MM.1S (cell line): ENCODE measurements at regions not wholly inside any gene's neighbourhood (a gene's known extent, or its start where the extent isn't known, plus 50 kb on each side); places are given as distances from the start of the nearest gene placed in this dataset.
"Not testable (repeated sequence)": the region's sequence is repeated elsewhere in the genome, so short reads cannot be mapped to it uniquely, and the experiment has no call there.

Experiments
- DNase-seq: peaks from one replicate; pipeline ENCODE4 v3.0.0-alpha.2; 2015
- H2AFZ ChIP-seq: fragments of 300-600 bp; sonication (generic); 2 replicates; pipeline ENCODE4 v1.6.0; 2016; ENCODE audit warnings: antibody characterized with exemption, low read length
- H3F3A ChIP-seq: fragments of 300-600 bp; sonication (generic); 2 replicates; pipeline ENCODE4 v1.6.1; 2016; ENCODE audit warnings: mild to moderate bottlenecking, antibody characterized with exemption, low read length, moderate library complexity, mixed read lengths; ENCODE audit not compliant: insufficient read depth
- H3K27ac ChIP-seq: fragments of 300-600 bp; sonication (generic); 2 replicates; pipeline ENCODE4 v1.5.1; 2016; ENCODE audit warnings: mild to moderate bottlenecking, low read length
- H3K27me3 ChIP-seq: fragments of 300-600 bp; sonication (generic); replicated peaks from 2 replicates; pipeline ENCODE4 v1.6.0; 2016; ENCODE audit warnings: low read length; ENCODE audit not compliant: insufficient read depth
- H3K36me3 ChIP-seq: fragments of 300-600 bp; sonication (generic); replicated peaks from 2 replicates; pipeline ENCODE4 v1.6.1; 2016; ENCODE audit warnings: mild to moderate bottlenecking, low read length, mixed read lengths; ENCODE audit not compliant: insufficient read depth
- H3K4me1 ChIP-seq: fragments of 300-600 bp; sonication (generic); 2 replicates; pipeline ENCODE4 v1.6.1; 2016; ENCODE audit warnings: low read length, mixed read lengths
- H3K4me2 ChIP-seq: fragments of 300-600 bp; sonication (generic); 2 replicates; pipeline ENCODE4 v1.6.0; 2016; ENCODE audit warnings: low read depth, low read length
- H3K4me3 ChIP-seq: fragments of 300-600 bp; sonication (generic); 2 replicates; pipeline ENCODE4 v1.5.1; 2016; ENCODE audit warnings: low read length, mixed read lengths
- H3K79me2 ChIP-seq: fragments of 300-600 bp; sonication (generic); 2 replicates; pipeline ENCODE4 v1.6.1; 2016; ENCODE audit warnings: mixed run types, low read length, mixed read lengths
- H3K9ac ChIP-seq: fragments of 300-600 bp; sonication (generic); 2 replicates; pipeline ENCODE4 v1.6.1; 2016; ENCODE audit warnings: low read length, mixed read lengths
- H3K9me2 ChIP-seq: fragments of 300-600 bp; sonication (generic); replicated peaks from 2 replicates; pipeline ENCODE4 v1.6.1; 2016; ENCODE audit warnings: mild to moderate bottlenecking, low read length, mixed read lengths; ENCODE audit not compliant: insufficient read depth
- H3K9me3 ChIP-seq: fragments of 300-600 bp; sonication (generic); replicated peaks from 2 replicates; pipeline ENCODE4 v1.6.1; 2016; ENCODE audit warnings: mild to moderate bottlenecking, low read length, mixed read lengths; ENCODE audit not compliant: insufficient read depth
- H4K20me1 ChIP-seq: fragments of 300-600 bp; sonication (generic); 2 replicates; pipeline ENCODE4 v1.6.1; 2016; ENCODE audit warnings: mild to moderate bottlenecking, low read length, moderate library complexity, mixed read lengths; ENCODE audit not compliant: insufficient read depth
- EZH2 ChIP-seq: fragments of 300-600 bp; sonication (generic); optimal IDR thresholded peaks from 2 replicates; pipeline ENCODE3; 2017; ENCODE audit warnings: low read depth, mild to moderate bottlenecking, antibody characterized with exemption, low read length, mixed read lengths
- EZH2phosphoT487 ChIP-seq: fragments of 300-600 bp; sonication (generic); IDR thresholded peaks from 2 replicates; pipeline ENCODE4 v1.6.1; 2018; ENCODE audit warnings: antibody characterized with exemption, low read length
- TF ChIP-seq, protein P1 (sequence below): fragments of 300-600 bp; sonication (generic); IDR thresholded peaks from 2 replicates; pipeline ENCODE4 v1.5.1; 2016; ENCODE audit warnings: antibody characterized with exemption, low read length, mixed read lengths

DNA sequence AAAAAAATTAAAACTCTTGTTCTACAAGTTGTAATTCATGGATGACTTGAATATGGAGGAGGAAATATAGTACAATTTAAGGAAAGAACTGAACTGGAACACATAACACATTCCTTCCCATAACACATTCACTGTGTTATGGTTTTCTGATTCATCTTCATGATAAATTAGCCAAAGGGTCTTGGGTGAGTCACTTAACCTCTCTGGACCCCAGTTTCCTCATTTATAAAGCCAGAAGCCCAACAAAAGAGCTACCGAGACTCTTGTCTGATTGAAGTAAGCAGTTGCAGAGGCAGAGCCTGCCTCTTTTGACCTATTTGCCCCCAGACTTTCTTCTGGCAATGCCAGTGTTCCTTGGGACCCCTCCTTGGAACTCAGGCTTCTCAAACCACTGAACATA, 161.9 kb upstream of the KCTD3 start:
- no peaks in the 10 kb centered on the region for H3K36me3 ChIP-seq
- TF ChIP-seq, protein P1, sequence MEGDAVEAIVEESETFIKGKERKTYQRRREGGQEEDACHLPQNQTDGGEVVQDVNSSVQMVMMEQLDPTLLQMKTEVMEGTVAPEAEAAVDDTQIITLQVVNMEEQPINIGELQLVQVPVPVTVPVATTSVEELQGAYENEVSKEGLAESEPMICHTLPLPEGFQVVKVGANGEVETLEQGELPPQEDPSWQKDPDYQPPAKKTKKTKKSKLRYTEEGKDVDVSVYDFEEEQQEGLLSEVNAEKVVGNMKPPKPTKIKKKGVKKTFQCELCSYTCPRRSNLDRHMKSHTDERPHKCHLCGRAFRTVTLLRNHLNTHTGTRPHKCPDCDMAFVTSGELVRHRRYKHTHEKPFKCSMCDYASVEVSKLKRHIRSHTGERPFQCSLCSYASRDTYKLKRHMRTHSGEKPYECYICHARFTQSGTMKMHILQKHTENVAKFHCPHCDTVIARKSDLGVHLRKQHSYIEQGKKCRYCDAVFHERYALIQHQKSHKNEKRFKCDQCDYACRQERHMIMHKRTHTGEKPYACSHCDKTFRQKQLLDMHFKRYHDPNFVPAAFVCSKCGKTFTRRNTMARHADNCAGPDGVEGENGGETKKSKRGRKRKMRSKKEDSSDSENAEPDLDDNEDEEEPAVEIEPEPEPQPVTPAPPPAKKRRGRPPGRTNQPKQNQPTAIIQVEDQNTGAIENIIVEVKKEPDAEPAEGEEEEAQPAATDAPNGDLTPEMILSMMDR = no peak
- TF ChIP-seq EZH2 = no peak
- no peak for TF ChIP-seq EZH2phosphoT487
- DNase-seq = no peak
- no peaks in the 10 kb centered on the region for H4K20me1 ChIP-seq
- no peaks in the 10 kb centered on the region for H3F3A ChIP-seq
- H3K4me2 ChIP-seq = no peak overlapping the region
- H3K4me1 ChIP-seq = no peaks in the 10 kb centered on the region
- no peaks in the 10 kb centered on the region for H3K27me3 ChIP-seq
- no peaks in the 10 kb centered on the region for H3K79me2 ChIP-seq
- H3K9me2 ChIP-seq = no peaks in the 10 kb centered on the region
- H3K4me3 ChIP-seq = no peak overlapping the region
- no peak overlapping the region for H3K27ac ChIP-seq
- no peak overlapping the region for H3K9ac ChIP-seq
- H3K9me3 ChIP-seq = no peaks in the 10 kb centered on the region
- H2AFZ ChIP-seq = no peak overlapping the region

DNA sequence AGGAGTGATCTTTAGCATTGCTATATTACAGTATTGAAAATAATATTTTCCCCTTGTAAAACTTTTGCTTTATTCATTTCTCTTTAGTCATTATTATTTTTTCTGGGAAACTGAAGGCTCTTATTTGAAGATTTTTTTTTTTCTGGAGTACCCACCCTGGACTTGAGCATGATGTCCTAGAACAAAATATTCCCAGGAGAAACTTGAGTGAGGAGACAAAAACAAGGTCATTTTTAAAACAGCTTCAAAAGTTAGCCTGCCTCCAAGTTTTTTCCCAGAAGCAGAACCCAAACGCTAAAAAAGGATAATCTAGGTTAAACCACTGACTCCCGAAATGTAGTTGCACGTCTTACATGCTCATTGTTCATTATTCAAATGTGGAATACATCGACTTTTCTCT, 160.2 kb upstream of the KCTD3 start:
- Histone ChIP-seq H3K9me2 (no peaks in the 10 kb centered on the region), H3F3A (no peaks in the 10 kb centered on the region), H3K4me1 (no peaks in the 10 kb centered on the region), H4K20me1 (no peaks in the 10 kb centered on the region), H2AFZ (no peak overlapping the region), H3K9ac (no peak overlapping the region), H3K4me2 (no peak overlapping the region), H3K27ac (no peak overlapping the region), H3K9me3 (no peaks in the 10 kb centered on the region), H3K36me3 (no peaks in the 10 kb centered on the region), H3K27me3 (no peaks in the 10 kb centered on the region), H3K4me3 (no peak overlapping the region), H3K79me2 (no peaks in the 10 kb centered on the region)
- TF ChIP-seq EZH2 (no peak), EZH2phosphoT487 (no peak)
- TF ChIP-seq, protein P1 = no peak
- no peak for DNase-seq

DNA sequence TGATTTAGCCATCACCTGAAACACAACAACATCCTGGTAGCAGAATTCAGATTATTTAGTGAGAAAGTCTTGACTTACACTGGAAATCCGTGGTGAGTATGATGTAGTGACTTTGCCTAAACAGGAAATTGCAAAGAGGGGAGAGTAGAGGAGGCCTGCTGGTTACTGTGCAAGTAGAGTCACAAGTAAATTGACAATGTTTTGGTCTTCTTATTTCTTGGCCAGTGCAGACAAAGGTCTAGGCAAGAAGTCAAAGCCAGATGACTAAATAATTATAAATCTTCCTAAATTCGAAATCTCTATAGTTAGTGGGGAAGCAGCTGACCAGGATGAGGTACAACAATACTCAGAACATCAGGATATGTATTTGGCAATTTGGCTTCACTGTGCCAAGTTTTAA, 159.5 kb upstream of the KCTD3 start:
- Histone ChIP-seq H3K27ac (no peak overlapping the region), H3K4me3 (no peak overlapping the region), H4K20me1 (no peaks in the 10 kb centered on the region), H3K4me1 (no peaks in the 10 kb centered on the region), H3K9ac (no peak overlapping the region), H3F3A (no peaks in the 10 kb centered on the region), H3K4me2 (no peak overlapping the region), H2AFZ (no peak overlapping the region), H3K36me3 (no peaks in the 10 kb centered on the region), H3K9me2 (no peaks in the 10 kb centered on the region), H3K27me3 (no peaks in the 10 kb centered on the region), H3K79me2 (no peaks in the 10 kb centered on the region), H3K9me3 (no peaks in the 10 kb centered on the region)
- DNase-seq = no peak
- TF ChIP-seq EZH2 (no peak), EZH2phosphoT487 (no peak)
- TF ChIP-seq, protein P1 = no peak

DNA sequence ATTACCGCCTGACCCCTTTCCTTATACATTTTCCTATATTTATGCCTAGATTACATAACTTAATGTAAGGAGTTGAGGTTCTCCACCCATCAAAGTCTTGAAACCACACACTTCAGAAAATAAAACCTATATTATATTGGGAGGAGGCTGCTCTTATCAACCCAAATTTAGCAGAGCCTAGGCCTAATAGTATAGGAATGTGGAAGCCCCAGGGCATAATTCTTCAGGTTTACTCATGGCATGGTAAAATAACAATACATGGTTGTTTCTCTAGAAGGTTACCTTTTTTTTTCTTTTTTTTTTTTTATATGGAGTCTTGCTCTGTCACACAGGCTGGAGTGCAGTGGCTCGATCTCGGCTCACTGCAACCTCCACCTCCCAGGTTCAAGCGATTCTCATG, 157.6 kb upstream of the KCTD3 start:
- not testable (repeated sequence) for H3K79me2 ChIP-seq, H2AFZ ChIP-seq, H3K9me2 ChIP-seq, H3K4me3 ChIP-seq, H3K9me3 ChIP-seq, H3K4me2 ChIP-seq, DNase-seq, H3K36me3 ChIP-seq, H3K27me3 ChIP-seq, H4K20me1 ChIP-seq, H3K27ac ChIP-seq, H3K4me1 ChIP-seq, H3F3A ChIP-seq, H3K9ac ChIP-seq

DNA sequence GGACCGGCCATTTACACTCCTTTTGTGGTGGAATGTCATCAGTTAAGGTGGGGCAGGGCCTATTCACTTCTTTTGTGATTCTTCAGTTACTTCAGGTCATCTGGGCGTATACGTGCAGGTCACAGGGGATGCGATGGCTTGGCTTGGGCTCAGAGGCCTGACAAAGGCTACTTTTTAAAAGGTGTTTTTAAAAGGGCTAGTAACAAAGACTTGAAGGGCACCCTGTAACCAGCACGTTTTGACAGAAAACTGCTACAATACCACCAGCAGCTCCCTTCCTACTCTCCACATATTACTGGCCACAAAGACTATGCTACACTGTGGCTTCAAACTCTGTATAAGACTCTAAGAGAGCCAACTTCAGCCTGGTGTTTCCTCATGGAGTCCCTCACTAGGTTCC, 151.6 kb upstream of the KCTD3 start:
- not testable (repeated sequence) for H3K9me2 ChIP-seq, H3K4me1 ChIP-seq, H3K36me3 ChIP-seq, H3F3A ChIP-seq, H3K4me3 ChIP-seq, H3K4me2 ChIP-seq, H3K27ac ChIP-seq, H3K79me2 ChIP-seq, H3K9me3 ChIP-seq, DNase-seq, H2AFZ ChIP-seq, H3K9ac ChIP-seq, H3K27me3 ChIP-seq, H4K20me1 ChIP-seq
